ENCODE measurements at regions not wholly inside any gene's neighbourhood (a gene's known extent, or its start where the extent isn't known, plus 50 kb on each side); places are given as distances from the start of the nearest gene placed in this dataset.
"Not testable (repeated sequence)": the region's sequence is repeated elsewhere in the genome, so short reads cannot be mapped to it uniquely, and the experiment has no call there.

DNA sequence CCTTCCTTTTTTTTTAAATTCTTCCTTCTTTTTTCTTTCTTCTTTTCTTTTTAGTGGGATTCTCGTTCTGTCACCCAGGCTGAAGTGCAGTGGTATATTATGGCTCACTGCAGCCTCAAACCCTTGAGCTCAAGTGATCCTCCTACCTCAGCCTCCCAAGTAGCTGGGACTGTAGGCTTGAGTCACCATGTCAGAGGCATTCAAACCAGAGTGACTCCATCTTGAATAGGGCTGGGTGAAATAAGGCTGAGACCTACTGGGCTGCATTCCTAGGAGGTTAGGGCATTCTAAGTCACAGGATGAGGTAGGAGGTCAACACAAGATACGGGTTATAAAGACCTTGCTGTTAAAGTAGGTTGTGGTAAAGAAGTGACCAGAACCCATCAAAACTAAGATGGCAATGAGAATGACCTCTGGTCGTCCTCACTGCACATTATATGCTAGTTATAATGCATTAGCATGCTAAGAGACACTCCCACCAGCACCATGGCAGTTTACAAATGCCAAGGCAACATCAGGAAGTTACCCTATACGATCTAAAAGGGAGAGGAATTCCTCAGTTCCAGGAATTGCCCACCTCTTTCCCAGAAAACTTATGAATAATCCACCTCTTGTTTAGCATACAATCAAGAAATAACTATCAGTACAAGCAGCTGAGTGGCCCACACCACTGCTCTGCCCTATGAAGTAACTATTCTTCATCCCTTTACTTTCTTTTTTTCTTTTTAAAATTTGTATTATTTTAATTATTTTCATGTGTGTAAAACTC lies 99.0 kb upstream of the ITGB1 start:
- H3K4me1 Mint-ChIP-seq (ENCODE audit: low read depth, unreplicated experiment), result peaks cover 8% of the 10 kb centered on the region
- no peak overlapping the region for H3K27ac Mint-ChIP-seq (ENCODE audit: unreplicated experiment)
- no peak for DNase-seq
- no peaks in the 10 kb centered on the region for H3K27me3 Mint-ChIP-seq (ENCODE audit: unreplicated experiment)
- TF ChIP-seq, protein P1, sequence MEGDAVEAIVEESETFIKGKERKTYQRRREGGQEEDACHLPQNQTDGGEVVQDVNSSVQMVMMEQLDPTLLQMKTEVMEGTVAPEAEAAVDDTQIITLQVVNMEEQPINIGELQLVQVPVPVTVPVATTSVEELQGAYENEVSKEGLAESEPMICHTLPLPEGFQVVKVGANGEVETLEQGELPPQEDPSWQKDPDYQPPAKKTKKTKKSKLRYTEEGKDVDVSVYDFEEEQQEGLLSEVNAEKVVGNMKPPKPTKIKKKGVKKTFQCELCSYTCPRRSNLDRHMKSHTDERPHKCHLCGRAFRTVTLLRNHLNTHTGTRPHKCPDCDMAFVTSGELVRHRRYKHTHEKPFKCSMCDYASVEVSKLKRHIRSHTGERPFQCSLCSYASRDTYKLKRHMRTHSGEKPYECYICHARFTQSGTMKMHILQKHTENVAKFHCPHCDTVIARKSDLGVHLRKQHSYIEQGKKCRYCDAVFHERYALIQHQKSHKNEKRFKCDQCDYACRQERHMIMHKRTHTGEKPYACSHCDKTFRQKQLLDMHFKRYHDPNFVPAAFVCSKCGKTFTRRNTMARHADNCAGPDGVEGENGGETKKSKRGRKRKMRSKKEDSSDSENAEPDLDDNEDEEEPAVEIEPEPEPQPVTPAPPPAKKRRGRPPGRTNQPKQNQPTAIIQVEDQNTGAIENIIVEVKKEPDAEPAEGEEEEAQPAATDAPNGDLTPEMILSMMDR (IDR thresholded peaks at IDR 0.05; ENCODE audit: partially characterized antibody, unreplicated experiment), result no peak
- no peaks in the 10 kb centered on the region for H3K36me3 Mint-ChIP-seq (ENCODE audit: unreplicated experiment)
- H3K4me3 Mint-ChIP-seq (ENCODE audit: unreplicated experiment), result no peak overlapping the region
- no peaks in the 10 kb centered on the region for H3K9me3 Mint-ChIP-seq (ENCODE audit: unreplicated experiment)

DNA sequence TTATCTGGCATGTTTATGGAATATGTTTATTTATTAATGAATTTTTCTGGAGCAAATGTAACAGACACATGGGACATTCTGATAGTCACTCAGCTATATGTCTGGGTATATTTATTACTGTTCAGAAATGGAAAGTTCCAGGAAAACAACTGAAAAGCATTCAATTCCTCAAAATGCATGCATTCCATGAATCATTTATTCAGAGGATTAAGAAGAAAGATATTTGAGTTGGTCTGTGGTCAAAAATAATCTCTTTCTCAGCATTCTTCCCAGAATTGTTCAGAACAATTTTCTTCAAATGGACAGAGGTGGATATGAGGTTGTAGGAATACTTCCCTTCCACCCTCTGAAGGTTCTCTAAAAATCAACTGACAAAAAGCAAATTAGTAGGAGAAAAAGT lies 97.6 kb upstream of the ITGB1 start:
- H3K36me3 Mint-ChIP-seq (ENCODE audit: unreplicated experiment), result no peaks in the 10 kb centered on the region
- TF ChIP-seq, protein P1 (IDR thresholded peaks at IDR 0.05; ENCODE audit: partially characterized antibody, unreplicated experiment), result no peak
- DNase-seq, result no peak
- H3K4me3 Mint-ChIP-seq (ENCODE audit: unreplicated experiment), result no peak overlapping the region
- peaks cover 8% of the 10 kb centered on the region for H3K4me1 Mint-ChIP-seq (ENCODE audit: low read depth, unreplicated experiment)
- H3K9me3 Mint-ChIP-seq (ENCODE audit: unreplicated experiment), result peaks cover 3% of the 10 kb centered on the region
- H3K27ac Mint-ChIP-seq (ENCODE audit: unreplicated experiment), result no peak overlapping the region
- H3K27me3 Mint-ChIP-seq (ENCODE audit: unreplicated experiment), result no peaks in the 10 kb centered on the region

DNA sequence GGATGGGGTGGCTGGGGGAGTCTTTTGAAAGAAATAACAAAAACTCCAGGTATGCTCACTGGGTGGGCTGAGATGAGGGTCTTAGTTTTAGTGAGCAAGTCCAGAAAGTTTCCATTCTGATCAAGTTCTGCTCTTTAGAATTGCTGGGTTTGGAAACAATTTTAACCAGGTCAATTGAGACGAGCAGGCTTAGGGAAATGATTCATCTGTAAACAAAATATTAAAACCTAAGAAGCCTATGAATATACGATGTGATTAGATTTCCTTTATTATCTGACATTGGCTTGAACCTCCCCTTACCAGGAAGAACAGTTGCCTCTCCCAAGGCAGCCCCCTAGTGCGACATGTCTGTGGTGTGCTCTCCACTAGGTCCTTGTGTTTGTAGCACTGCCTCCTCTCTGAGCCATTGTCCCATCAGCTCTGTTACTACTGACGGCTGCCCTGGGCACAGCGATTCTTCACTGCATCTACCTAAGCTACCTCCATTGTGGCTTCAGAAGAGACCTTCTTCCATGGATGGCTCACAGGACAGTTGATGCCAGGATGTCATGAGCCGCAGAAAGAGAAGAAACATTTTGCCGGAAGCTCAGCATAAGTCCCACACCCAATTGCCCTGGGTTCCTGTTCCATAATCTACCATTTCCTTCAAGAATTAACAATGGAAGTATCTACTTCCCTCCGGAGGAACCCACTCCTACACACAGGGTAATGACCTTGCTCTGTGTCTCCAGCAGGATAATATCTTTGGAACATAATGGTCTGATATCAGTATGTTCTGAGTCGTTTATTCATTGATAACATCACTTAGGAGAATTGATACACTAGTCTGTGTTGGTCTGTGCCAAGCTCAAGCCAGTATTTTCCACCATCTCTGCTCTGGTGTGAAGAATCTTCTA lies 95.1 kb upstream of the ITGB1 start:
- no peak overlapping the region for H3K4me3 Mint-ChIP-seq (ENCODE audit: unreplicated experiment)
- TF ChIP-seq, protein P1 (IDR thresholded peaks at IDR 0.05; ENCODE audit: partially characterized antibody, unreplicated experiment), result no peak

DNA sequence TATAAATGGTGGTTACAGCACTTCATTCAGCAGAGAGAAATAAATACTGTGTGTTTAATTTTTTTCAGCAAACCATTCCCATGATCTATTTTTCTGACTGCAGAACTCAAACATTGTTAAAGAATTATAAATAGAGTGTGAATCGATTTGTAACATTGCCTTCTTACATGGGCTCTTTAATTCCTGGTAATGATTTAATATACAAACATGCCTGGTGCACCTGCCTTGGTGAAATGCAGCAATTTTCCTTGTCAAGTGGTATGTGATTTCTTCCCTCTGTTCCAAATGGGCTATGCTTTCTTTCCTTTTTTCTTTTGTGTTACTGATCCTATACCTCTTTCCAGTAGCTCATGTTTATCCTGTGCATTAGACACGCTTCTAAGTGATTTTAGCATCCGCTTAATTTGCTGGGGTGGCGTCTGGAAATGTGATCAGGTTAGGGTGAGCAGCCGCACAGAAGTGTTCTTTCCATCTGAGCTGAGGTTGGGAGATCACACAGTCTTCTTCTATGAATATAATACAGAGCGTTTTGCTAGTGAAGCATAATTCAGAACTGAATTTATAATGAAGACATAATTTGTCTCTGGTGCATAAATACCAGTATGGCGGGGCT lies 94.3 kb upstream of the ITGB1 start:
- no peak overlapping the region for H3K27ac Mint-ChIP-seq (ENCODE audit: unreplicated experiment)
- DNase-seq, result no peak
- no peak overlapping the region for H3K4me3 Mint-ChIP-seq (ENCODE audit: unreplicated experiment)
- H3K27me3 Mint-ChIP-seq (ENCODE audit: unreplicated experiment), result no peaks in the 10 kb centered on the region
- H3K36me3 Mint-ChIP-seq (ENCODE audit: unreplicated experiment), result no peaks in the 10 kb centered on the region
- peaks cover 3% of the 10 kb centered on the region for H3K9me3 Mint-ChIP-seq (ENCODE audit: unreplicated experiment)
- TF ChIP-seq, protein P1 (IDR thresholded peaks at IDR 0.05; ENCODE audit: partially characterized antibody, unreplicated experiment), result no peak
- peaks cover 8% of the 10 kb centered on the region for H3K4me1 Mint-ChIP-seq (ENCODE audit: low read depth, unreplicated experiment)

More for the DNA sequence above, 95.1 kb upstream of the ITGB1 start:
- DNase-seq, result no peak
- Mint-ChIP-seq H3K27me3 (ENCODE audit: unreplicated experiment) (no peaks in the 10 kb centered on the region), H3K9me3 (ENCODE audit: unreplicated experiment) (peaks cover 3% of the 10 kb centered on the region), H3K4me1 (ENCODE audit: low read depth, unreplicated experiment) (peaks cover 8% of the 10 kb centered on the region), H3K36me3 (ENCODE audit: unreplicated experiment) (no peaks in the 10 kb centered on the region), H3K27ac (ENCODE audit: unreplicated experiment) (no peak overlapping the region)

DNA sequence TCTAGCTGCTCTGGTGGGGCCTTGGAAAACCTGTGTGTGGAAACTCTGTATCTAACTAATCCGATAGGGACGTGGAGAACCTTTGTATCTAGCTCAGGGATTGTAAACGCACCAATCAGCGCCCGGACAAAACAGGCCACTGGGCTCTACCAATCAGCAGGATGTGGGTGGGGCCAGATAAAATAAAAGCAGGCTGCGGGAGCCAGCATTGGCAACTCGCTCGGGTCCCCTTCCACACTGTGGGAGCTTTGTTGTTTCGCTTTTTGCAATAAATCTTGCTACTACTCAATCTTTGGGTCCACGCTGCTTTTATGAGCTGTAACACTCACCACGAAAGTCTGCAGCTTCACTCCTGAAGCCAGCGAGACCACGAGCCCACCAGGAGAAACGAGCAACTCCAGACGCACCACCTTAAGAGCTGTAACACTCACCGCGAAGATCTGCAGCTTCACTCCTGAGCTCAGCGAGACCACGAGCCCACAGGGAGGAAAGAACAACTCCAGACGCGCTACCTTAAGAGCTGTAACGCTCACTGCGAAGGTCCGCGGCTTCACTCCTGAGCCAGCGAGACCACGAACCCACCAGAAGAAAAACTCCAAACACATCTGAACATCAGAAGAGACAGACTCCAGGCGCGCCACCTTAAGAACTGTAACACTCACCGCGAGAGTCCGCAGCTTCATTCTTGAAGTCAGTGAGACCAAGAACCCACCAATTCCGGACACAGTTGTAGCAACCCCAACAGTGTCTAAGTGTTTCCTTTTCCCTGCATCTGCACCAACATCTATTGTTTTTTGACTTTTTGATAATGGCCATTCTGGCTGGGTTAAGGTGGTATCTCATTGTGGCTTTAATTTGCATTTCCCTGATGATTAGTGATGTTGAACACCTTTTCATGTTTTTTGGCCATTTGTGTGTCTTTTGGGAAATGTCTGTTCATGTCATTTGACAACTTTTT lies 92.2 kb upstream of the ITGB1 start:
- not testable (repeated sequence) for DNase-seq; H3K9me3 Mint-ChIP-seq (ENCODE audit: unreplicated experiment); H3K27me3 Mint-ChIP-seq (ENCODE audit: unreplicated experiment); H3K27ac Mint-ChIP-seq (ENCODE audit: unreplicated experiment); H3K4me3 Mint-ChIP-seq (ENCODE audit: unreplicated experiment); H3K36me3 Mint-ChIP-seq (ENCODE audit: unreplicated experiment); H3K4me1 Mint-ChIP-seq (ENCODE audit: low read depth, unreplicated experiment)
